ENCODE measurements at regions not wholly inside any gene's neighbourhood (a gene's known extent, or its start where the extent isn't known, plus 50 kb on each side); places are given as distances from the start of the nearest gene placed in this dataset.

GRCh38 chr2:175741164-175741563 lies 260.9 kb downstream of the LNPK start:
- TF ChIP-seq CTCF (IDR thresholded peaks at IDR 0.05): no peak
- no peak for TF ChIP-seq POLR2A (IDR thresholded peaks at IDR 0.05; ENCODE audit: low read depth)

All from esophagus muscularis mucosa (tissue), 3 donors.